ENCODE measurements at regions not wholly inside any gene's neighbourhood (a gene's known extent, or its start where the extent isn't known, plus 50 kb on each side); places are given as distances from the start of the nearest gene placed in this dataset.

GRCh38 chr5:3994628-3995027 is 399.0 kb downstream of the IRX1 start:
- TF ChIP-seq EZH2phosphoT487 (IDR thresholded peaks at IDR 0.05; ENCODE audit: low read length) (no peak), EZH2 (optimal IDR thresholded peaks at IDR 0.05; ENCODE audit: low read depth, low read length) (no peak)
- TF ChIP-seq, protein P1, sequence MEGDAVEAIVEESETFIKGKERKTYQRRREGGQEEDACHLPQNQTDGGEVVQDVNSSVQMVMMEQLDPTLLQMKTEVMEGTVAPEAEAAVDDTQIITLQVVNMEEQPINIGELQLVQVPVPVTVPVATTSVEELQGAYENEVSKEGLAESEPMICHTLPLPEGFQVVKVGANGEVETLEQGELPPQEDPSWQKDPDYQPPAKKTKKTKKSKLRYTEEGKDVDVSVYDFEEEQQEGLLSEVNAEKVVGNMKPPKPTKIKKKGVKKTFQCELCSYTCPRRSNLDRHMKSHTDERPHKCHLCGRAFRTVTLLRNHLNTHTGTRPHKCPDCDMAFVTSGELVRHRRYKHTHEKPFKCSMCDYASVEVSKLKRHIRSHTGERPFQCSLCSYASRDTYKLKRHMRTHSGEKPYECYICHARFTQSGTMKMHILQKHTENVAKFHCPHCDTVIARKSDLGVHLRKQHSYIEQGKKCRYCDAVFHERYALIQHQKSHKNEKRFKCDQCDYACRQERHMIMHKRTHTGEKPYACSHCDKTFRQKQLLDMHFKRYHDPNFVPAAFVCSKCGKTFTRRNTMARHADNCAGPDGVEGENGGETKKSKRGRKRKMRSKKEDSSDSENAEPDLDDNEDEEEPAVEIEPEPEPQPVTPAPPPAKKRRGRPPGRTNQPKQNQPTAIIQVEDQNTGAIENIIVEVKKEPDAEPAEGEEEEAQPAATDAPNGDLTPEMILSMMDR (IDR thresholded peaks at IDR 0.05; ENCODE audit: low read length): no peak
- no peaks in the 10 kb centered on the region for H3K9me3 ChIP-seq (replicated peaks; ENCODE audit: insufficient read depth, low read length)
- H3K9me2 ChIP-seq (replicated peaks; ENCODE audit: insufficient read depth, low read length): no peaks in the 10 kb centered on the region
- H3K27ac ChIP-seq (ENCODE audit: low read length): no peak overlapping the region
- H3K79me2 ChIP-seq (ENCODE audit: low read length): no peaks in the 10 kb centered on the region
- H3K36me3 ChIP-seq (replicated peaks; ENCODE audit: insufficient read depth, low read length): no peaks in the 10 kb centered on the region
- no peaks in the 10 kb centered on the region for H3F3A ChIP-seq (ENCODE audit: insufficient read depth, low read length)
- H3K27me3 ChIP-seq (replicated peaks; ENCODE audit: insufficient read depth, low read length): no peaks in the 10 kb centered on the region
- H4K20me1 ChIP-seq (ENCODE audit: insufficient read depth, low read length): no peaks in the 10 kb centered on the region
- H3K4me3 ChIP-seq (ENCODE audit: low read length): no peak overlapping the region
- no peaks in the 10 kb centered on the region for H3K4me1 ChIP-seq (ENCODE audit: low read length)
- no peak overlapping the region for H2AFZ ChIP-seq (ENCODE audit: low read length)
- no peak for DNase-seq
- H3K4me2 ChIP-seq (ENCODE audit: low read depth, low read length): no peak overlapping the region
- no peak overlapping the region for H3K9ac ChIP-seq (ENCODE audit: low read length)

DNA sequence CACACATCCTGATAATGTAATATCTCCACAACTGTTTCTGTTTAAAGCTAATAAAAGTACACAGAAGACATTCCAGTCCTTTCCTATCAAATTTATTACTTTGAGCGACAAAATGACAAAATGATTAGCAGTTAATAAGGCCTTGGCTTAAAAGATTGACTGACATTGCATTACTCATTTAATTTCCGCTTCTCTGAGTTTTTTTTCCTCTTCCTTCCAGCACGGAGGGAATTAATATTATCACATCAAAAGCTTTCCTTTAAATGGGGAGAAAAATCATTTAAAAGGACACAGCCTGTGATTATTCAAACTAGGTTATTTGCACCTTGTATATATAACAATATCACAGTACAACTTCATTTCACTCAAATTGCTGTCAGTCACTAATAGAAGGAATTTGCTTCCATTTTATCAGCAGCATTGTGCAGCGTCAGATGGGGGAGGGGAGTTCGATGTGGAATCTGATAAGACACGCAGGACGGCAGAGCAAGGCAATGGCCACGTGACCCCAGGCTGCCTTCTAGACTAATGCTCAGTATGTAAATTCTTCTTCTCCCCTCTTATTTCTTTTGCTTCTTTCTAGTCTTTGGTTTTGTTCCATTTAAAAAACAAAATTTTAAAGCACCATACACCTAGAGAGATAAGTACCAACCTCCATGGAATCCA is 400.5 kb downstream of the IRX1 start:
- Histone ChIP-seq H3K36me3 (replicated peaks; ENCODE audit: insufficient read depth, low read length) (no peaks in the 10 kb centered on the region), H3K9me2 (replicated peaks; ENCODE audit: insufficient read depth, low read length) (no peaks in the 10 kb centered on the region), H3K4me3 (ENCODE audit: low read length) (no peak overlapping the region), H4K20me1 (ENCODE audit: insufficient read depth, low read length) (no peaks in the 10 kb centered on the region), H3K4me2 (ENCODE audit: low read depth, low read length) (no peak overlapping the region), H3K27me3 (replicated peaks; ENCODE audit: insufficient read depth, low read length) (no peaks in the 10 kb centered on the region), H3F3A (ENCODE audit: insufficient read depth, low read length) (no peaks in the 10 kb centered on the region), H3K27ac (ENCODE audit: low read length) (no peak overlapping the region), H3K9me3 (replicated peaks; ENCODE audit: insufficient read depth, low read length) (no peaks in the 10 kb centered on the region), H3K9ac (ENCODE audit: low read length) (no peak overlapping the region), H3K79me2 (ENCODE audit: low read length) (no peaks in the 10 kb centered on the region), H3K4me1 (ENCODE audit: low read length) (no peaks in the 10 kb centered on the region), H2AFZ (ENCODE audit: low read length) (no peak overlapping the region)
- no peak for DNase-seq
- TF ChIP-seq EZH2 (optimal IDR thresholded peaks at IDR 0.05; ENCODE audit: low read depth, low read length) (no peak), EZH2phosphoT487 (IDR thresholded peaks at IDR 0.05; ENCODE audit: low read length) (no peak)
- TF ChIP-seq, protein P1 (IDR thresholded peaks at IDR 0.05; ENCODE audit: low read length): no peak

- TF ChIP-seq EZH2 (optimal IDR thresholded peaks at IDR 0.05; ENCODE audit: low read depth, low read length) (no peak), EZH2phosphoT487 (IDR thresholded peaks at IDR 0.05; ENCODE audit: low read length) (no peak)
- TF ChIP-seq, protein P1 (IDR thresholded peaks at IDR 0.05; ENCODE audit: low read length): no peak
- no peaks in the 10 kb centered on the region for H3K27me3 ChIP-seq (replicated peaks; ENCODE audit: insufficient read depth, low read length)
- DNase-seq: no peak
- H4K20me1 ChIP-seq (ENCODE audit: insufficient read depth, low read length): no peaks in the 10 kb centered on the region
- H3K27ac ChIP-seq (ENCODE audit: low read length): no peak overlapping the region
- no peak overlapping the region for H3K4me3 ChIP-seq (ENCODE audit: low read length)
- no peaks in the 10 kb centered on the region for H3K36me3 ChIP-seq (replicated peaks; ENCODE audit: insufficient read depth, low read length)
- H3K79me2 ChIP-seq (ENCODE audit: low read length): no peaks in the 10 kb centered on the region
- no peaks in the 10 kb centered on the region for H3F3A ChIP-seq (ENCODE audit: insufficient read depth, low read length)
- no peak overlapping the region for H3K9ac ChIP-seq (ENCODE audit: low read length)
- H2AFZ ChIP-seq (ENCODE audit: low read length): no peak overlapping the region
- H3K4me1 ChIP-seq (ENCODE audit: low read length): no peaks in the 10 kb centered on the region
- H3K9me2 ChIP-seq (replicated peaks; ENCODE audit: insufficient read depth, low read length): no peaks in the 10 kb centered on the region
- no peak overlapping the region for H3K4me2 ChIP-seq (ENCODE audit: low read depth, low read length)
- no peaks in the 10 kb centered on the region for H3K9me3 ChIP-seq (replicated peaks; ENCODE audit: insufficient read depth, low read length)
Observed at GRCh38 chr5:3996707-3997336, 401.2 kb downstream of the IRX1 start.

All from MM.1S (cell line).